H1 (cell line): ENCODE measurements at regions not wholly inside any gene's neighbourhood (a gene's known extent, or its start where the extent isn't known, plus 50 kb on each side); places are given as distances from the start of the nearest gene placed in this dataset.

ENCODE experiments used
- BRCA1 ChIP-seq: IDR thresholded peaks from 2 replicates; pipeline ENCODE4 v1.6.1; 2012; ENCODE audit warnings: low read depth, low read length, improper control_type of control experiment
- CEBPB ChIP-seq: IDR thresholded peaks from 2 replicates; pipeline ENCODE4 v1.6.1; 2012; ENCODE audit warnings: low read depth, low read length
- EZH2 ChIP-seq: fragments of 200-600 bp; sonication (generic); IDR thresholded peaks from 2 replicates; pipeline ENCODE4 v1.7.1; 2012; ENCODE audit warnings: low read depth, mild to moderate bottlenecking, moderate library complexity, low read length, inconsistent platforms; ENCODE audit not compliant: severe bottlenecking
- POLR2AphosphoS5 ChIP-seq: IDR thresholded peaks from 2 replicates; pipeline ENCODE4 v1.6.1; 2011; ENCODE audit warnings: low read depth, low read length
- RXRA ChIP-seq: IDR thresholded peaks from 2 replicates; pipeline ENCODE4 v1.6.1; 2011; ENCODE audit warnings: low read depth, mild to moderate bottlenecking, low read length, moderate library complexity; ENCODE audit not compliant: insufficient read depth
- SIN3A ChIP-seq, 2 experiments: IDR thresholded peaks in 1 of 2; conservative IDR thresholded peaks in 1 of 2; 2 replicates each; pipeline ENCODE4 v1.6.1; 2011 to 2012; ENCODE audit warnings: low read length in 2 of 2, improper control_type of control experiment in 1 of 2, low read depth in 1 of 2, mild to moderate bottlenecking in 1 of 2
- TAF1 ChIP-seq: IDR thresholded peaks from 2 replicates; pipeline ENCODE4 v1.6.1; 2011; ENCODE audit warnings: mild to moderate bottlenecking, low read depth, low read length
- ZNF274 ChIP-seq: IDR thresholded peaks from 2 replicates; pipeline ENCODE4 v1.7.0; 2012; ENCODE audit warnings: low read length, borderline replicate concordance; ENCODE audit errors: extremely low read depth
- TF ChIP-seq, protein P1 (sequence below), 3 experiments: IDR thresholded peaks; 1 replicate in 2 of 3; 2 replicates in 1 of 3; pipeline versions ENCODE4 v1.5.1 to v1.6.1; 2011; ENCODE audit warnings: low read length in 3 of 3, mild to moderate bottlenecking in 3 of 3, inconsistent platforms in 2 of 3, low read depth in 1 of 3, moderate library complexity in 1 of 3; ENCODE audit not compliant: insufficient read depth in 1 of 3; ENCODE audit errors: control extremely low read depth in 1 of 3
- TF ChIP-seq, protein P2 (sequence below): fragments of 300-600 bp; sonication (generic); IDR thresholded peaks from 2 replicates; pipeline ENCODE4 v1.7.1; 2012; ENCODE audit warnings: low read length, moderate library complexity, mild to moderate bottlenecking, inconsistent platforms; ENCODE audit not compliant: insufficient replicate concordance

DNA sequence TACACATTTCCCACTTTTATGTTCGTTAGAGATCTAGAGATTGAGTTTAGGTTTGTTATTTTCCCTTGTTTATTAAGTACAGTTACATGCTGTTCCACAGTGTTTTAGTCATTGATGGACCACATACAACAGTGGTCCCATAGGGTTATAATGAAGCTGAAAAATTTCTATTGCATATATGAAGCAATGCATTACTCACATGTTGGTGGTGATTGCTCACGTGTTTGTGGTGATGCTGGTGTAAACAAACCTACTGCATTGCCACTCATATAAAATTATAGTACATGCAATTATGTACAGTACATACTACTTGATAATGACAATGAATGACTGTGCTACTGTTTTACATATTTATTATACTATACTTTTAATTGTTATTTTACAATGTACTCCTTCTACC is 51.0 kb upstream of the NXPH2 start:
- TF ChIP-seq BRCA1 (no peak), TAF1 (no peak), EZH2 (no peak), POLR2AphosphoS5 (no peak), SIN3A (conservative IDR thresholded peaks at IDR 0.05 in 1 of 2, IDR thresholded peaks at IDR 0.05 in 1 of 2; ENCODE audit: low read depth in 1 of 2, low read length in 2 of 2) (no peak), CEBPB (no peak), RXRA (no peak), ZNF274 (no peak)
- TF ChIP-seq, protein P1, sequence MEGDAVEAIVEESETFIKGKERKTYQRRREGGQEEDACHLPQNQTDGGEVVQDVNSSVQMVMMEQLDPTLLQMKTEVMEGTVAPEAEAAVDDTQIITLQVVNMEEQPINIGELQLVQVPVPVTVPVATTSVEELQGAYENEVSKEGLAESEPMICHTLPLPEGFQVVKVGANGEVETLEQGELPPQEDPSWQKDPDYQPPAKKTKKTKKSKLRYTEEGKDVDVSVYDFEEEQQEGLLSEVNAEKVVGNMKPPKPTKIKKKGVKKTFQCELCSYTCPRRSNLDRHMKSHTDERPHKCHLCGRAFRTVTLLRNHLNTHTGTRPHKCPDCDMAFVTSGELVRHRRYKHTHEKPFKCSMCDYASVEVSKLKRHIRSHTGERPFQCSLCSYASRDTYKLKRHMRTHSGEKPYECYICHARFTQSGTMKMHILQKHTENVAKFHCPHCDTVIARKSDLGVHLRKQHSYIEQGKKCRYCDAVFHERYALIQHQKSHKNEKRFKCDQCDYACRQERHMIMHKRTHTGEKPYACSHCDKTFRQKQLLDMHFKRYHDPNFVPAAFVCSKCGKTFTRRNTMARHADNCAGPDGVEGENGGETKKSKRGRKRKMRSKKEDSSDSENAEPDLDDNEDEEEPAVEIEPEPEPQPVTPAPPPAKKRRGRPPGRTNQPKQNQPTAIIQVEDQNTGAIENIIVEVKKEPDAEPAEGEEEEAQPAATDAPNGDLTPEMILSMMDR (IDR thresholded peaks at IDR 0.05; ENCODE audit: control extremely low read depth in 1 of 3, insufficient read depth in 1 of 3, low read depth in 1 of 3, low read length in 3 of 3) = no peak
- TF ChIP-seq, protein P2, sequence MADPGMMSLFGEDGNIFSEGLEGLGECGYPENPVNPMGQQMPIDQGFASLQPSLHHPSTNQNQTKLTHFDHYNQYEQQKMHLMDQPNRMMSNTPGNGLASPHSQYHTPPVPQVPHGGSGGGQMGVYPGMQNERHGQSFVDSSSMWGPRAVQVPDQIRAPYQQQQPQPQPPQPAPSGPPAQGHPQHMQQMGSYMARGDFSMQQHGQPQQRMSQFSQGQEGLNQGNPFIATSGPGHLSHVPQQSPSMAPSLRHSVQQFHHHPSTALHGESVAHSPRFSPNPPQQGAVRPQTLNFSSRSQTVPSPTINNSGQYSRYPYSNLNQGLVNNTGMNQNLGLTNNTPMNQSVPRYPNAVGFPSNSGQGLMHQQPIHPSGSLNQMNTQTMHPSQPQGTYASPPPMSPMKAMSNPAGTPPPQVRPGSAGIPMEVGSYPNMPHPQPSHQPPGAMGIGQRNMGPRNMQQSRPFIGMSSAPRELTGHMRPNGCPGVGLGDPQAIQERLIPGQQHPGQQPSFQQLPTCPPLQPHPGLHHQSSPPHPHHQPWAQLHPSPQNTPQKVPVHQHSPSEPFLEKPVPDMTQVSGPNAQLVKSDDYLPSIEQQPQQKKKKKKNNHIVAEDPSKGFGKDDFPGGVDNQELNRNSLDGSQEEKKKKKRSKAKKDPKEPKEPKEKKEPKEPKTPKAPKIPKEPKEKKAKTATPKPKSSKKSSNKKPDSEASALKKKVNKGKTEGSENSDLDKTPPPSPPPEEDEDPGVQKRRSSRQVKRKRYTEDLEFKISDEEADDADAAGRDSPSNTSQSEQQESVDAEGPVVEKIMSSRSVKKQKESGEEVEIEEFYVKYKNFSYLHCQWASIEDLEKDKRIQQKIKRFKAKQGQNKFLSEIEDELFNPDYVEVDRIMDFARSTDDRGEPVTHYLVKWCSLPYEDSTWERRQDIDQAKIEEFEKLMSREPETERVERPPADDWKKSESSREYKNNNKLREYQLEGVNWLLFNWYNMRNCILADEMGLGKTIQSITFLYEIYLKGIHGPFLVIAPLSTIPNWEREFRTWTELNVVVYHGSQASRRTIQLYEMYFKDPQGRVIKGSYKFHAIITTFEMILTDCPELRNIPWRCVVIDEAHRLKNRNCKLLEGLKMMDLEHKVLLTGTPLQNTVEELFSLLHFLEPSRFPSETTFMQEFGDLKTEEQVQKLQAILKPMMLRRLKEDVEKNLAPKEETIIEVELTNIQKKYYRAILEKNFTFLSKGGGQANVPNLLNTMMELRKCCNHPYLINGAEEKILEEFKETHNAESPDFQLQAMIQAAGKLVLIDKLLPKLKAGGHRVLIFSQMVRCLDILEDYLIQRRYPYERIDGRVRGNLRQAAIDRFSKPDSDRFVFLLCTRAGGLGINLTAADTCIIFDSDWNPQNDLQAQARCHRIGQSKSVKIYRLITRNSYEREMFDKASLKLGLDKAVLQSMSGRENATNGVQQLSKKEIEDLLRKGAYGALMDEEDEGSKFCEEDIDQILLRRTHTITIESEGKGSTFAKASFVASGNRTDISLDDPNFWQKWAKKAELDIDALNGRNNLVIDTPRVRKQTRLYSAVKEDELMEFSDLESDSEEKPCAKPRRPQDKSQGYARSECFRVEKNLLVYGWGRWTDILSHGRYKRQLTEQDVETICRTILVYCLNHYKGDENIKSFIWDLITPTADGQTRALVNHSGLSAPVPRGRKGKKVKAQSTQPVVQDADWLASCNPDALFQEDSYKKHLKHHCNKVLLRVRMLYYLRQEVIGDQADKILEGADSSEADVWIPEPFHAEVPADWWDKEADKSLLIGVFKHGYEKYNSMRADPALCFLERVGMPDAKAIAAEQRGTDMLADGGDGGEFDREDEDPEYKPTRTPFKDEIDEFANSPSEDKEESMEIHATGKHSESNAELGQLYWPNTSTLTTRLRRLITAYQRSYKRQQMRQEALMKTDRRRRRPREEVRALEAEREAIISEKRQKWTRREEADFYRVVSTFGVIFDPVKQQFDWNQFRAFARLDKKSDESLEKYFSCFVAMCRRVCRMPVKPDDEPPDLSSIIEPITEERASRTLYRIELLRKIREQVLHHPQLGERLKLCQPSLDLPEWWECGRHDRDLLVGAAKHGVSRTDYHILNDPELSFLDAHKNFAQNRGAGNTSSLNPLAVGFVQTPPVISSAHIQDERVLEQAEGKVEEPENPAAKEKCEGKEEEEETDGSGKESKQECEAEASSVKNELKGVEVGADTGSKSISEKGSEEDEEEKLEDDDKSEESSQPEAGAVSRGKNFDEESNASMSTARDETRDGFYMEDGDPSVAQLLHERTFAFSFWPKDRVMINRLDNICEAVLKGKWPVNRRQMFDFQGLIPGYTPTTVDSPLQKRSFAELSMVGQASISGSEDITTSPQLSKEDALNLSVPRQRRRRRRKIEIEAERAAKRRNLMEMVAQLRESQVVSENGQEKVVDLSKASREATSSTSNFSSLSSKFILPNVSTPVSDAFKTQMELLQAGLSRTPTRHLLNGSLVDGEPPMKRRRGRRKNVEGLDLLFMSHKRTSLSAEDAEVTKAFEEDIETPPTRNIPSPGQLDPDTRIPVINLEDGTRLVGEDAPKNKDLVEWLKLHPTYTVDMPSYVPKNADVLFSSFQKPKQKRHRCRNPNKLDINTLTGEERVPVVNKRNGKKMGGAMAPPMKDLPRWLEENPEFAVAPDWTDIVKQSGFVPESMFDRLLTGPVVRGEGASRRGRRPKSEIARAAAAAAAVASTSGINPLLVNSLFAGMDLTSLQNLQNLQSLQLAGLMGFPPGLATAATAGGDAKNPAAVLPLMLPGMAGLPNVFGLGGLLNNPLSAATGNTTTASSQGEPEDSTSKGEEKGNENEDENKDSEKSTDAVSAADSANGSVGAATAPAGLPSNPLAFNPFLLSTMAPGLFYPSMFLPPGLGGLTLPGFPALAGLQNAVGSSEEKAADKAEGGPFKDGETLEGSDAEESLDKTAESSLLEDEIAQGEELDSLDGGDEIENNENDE = no peak
